Neural cell (in vitro differentiated cells): ENCODE measurements at regions not wholly inside any gene's neighbourhood (a gene's known extent, or its start where the extent isn't known, plus 50 kb on each side); places are given as distances from the start of the nearest gene placed in this dataset.

Experiments
- MXI1 ChIP-seq: fragments of 450-650 bp; conservative IDR thresholded peaks from 2 replicates; pipeline ENCODE4 v1.6.1; 2014; ENCODE audit warnings: antibody characterized with exemption, mild to moderate bottlenecking; ENCODE audit not compliant: poor library complexity, severe bottlenecking
- TF ChIP-seq, protein P1 (sequence below): fragments of 450-650 bp; IDR thresholded peaks from 2 replicates; pipeline ENCODE4 v1.5.1; 2014; ENCODE audit warnings: antibody characterized with exemption, mild to moderate bottlenecking, moderate library complexity; ENCODE audit not compliant: poor library complexity, severe bottlenecking

DNA sequence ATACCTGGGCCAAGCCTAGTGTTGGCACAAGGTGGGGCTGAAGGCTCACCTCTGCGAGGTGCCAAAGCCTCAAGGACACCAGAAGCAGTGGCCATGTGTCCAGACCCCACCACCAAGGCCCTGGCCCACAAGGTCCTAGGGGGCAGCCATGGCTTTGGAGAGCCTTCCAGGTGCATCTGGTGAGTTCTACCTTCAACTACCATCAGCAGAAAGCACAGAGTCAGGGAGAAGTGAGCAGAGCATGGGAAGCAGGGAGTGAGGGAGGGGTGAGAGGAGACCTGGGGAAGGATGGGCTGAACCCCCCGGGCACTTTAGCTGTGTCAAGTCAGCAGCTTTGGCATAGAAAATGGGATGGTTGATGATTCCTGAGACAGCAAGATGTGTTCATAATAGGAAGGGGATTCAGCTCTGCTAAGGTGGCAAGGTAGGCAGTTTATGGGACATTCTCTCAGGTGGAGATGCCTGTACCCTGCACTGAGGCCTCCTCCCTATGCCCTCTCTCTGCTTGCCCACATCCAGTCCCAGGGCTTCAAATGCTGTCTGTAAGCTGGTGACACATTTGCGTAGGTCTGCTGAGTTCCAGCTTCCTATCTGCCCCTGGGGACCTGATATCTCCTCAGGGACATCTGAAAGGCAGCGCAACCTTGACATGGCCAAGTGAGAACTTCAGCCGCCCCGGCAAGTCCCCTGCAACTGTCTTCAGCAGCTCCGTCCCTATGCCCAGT is 83.4 kb upstream of the RGPD5 start:
- TF ChIP-seq, protein P1, sequence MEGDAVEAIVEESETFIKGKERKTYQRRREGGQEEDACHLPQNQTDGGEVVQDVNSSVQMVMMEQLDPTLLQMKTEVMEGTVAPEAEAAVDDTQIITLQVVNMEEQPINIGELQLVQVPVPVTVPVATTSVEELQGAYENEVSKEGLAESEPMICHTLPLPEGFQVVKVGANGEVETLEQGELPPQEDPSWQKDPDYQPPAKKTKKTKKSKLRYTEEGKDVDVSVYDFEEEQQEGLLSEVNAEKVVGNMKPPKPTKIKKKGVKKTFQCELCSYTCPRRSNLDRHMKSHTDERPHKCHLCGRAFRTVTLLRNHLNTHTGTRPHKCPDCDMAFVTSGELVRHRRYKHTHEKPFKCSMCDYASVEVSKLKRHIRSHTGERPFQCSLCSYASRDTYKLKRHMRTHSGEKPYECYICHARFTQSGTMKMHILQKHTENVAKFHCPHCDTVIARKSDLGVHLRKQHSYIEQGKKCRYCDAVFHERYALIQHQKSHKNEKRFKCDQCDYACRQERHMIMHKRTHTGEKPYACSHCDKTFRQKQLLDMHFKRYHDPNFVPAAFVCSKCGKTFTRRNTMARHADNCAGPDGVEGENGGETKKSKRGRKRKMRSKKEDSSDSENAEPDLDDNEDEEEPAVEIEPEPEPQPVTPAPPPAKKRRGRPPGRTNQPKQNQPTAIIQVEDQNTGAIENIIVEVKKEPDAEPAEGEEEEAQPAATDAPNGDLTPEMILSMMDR = no peak
- TF ChIP-seq MXI1 = no peak
